Skin epidermis (tissue), 12 donors: ENCODE measurements at regions not wholly inside any gene's neighbourhood (a gene's known extent, or its start where the extent isn't known, plus 50 kb on each side); places are given as distances from the start of the nearest gene placed in this dataset.
"Not testable (repeated sequence)": the region's sequence is repeated elsewhere in the genome, so short reads cannot be mapped to it uniquely, and the experiment has no call there.

Source experiments
- H3K27ac ChIP-seq, 21 experiments: fragments of 200-600 bp; sonication (generic) in 11 of 21; one replicate each; pipeline ENCODE4 v1.5.0; 2020; ENCODE audit warnings: mild to moderate bottlenecking in 3 of 21, inconsistent platforms in 2 of 21, moderate library complexity in 2 of 21
- H3K4me3 ChIP-seq, 7 experiments: fragments of 200-600 bp; sonication (generic) in 2 of 7; one replicate each; pipeline ENCODE4 v1.5.0; 2020; ENCODE audit warnings: inconsistent platforms in 2 of 7, mild to moderate bottlenecking in 2 of 7, moderate library complexity in 1 of 7

- Histone ChIP-seq H3K4me3 (no peak overlapping the region), H3K27ac (no peak overlapping the region)
These were observed 134.0 kb downstream of the YIPF5 start for GRCh38 chr5:144036476-144036875.

- no peak overlapping the region for H3K4me3 ChIP-seq
- H3K27ac ChIP-seq = no peak overlapping the region
These were observed 129.7 kb downstream of the YIPF5 start for GRCh38 chr5:144040615-144041305.

GRCh38 chr5:144042156-144042555, 128.3 kb downstream of the YIPF5 start:
- H3K4me3 ChIP-seq = no peak overlapping the region
- no peak overlapping the region for H3K27ac ChIP-seq

- H3K4me3 ChIP-seq = no peak overlapping the region
These were observed 122.1 kb downstream of the YIPF5 start for GRCh38 chr5:144048259-144048856.

GRCh38 chr5:144055391-144055790, 115.1 kb downstream of the YIPF5 start:
- H3K27ac ChIP-seq, H3K4me3 ChIP-seq: not testable (repeated sequence)

More at GRCh38 chr5:144048259-144048856, 122.1 kb downstream of the YIPF5 start:
- no peak overlapping the region for H3K27ac ChIP-seq

- not testable (repeated sequence) for H3K27ac ChIP-seq, H3K4me3 ChIP-seq
These were observed 110.4 kb downstream of the YIPF5 start for GRCh38 chr5:144060091-144060490.

- Histone ChIP-seq H3K27ac (no peak overlapping the region), H3K4me3 (no peak overlapping the region)
These were observed 109.9 kb downstream of the YIPF5 start for GRCh38 chr5:144060598-144060997.

GRCh38 chr5:144065786-144066185, 104.7 kb downstream of the YIPF5 start:
- Histone ChIP-seq H3K27ac (no peak overlapping the region), H3K4me3 (no peak overlapping the region)

- no peak overlapping the region for H3K4me3 ChIP-seq
- no peak overlapping the region for H3K27ac ChIP-seq
These were observed 97.9 kb downstream of the YIPF5 start for GRCh38 chr5:144072518-144072927.

- H3K27ac ChIP-seq = no peak overlapping the region
- no peak overlapping the region for H3K4me3 ChIP-seq
These were observed 93.9 kb downstream of the YIPF5 start for GRCh38 chr5:144076521-144077083.

- Histone ChIP-seq H3K27ac (no peak overlapping the region), H3K4me3 (no peak overlapping the region)
These were observed 87.3 kb downstream of the YIPF5 start for GRCh38 chr5:144083185-144083584.

GRCh38 chr5:144084971-144085370, 85.5 kb downstream of the YIPF5 start:
- H3K27ac ChIP-seq = no peak overlapping the region
- no peak overlapping the region for H3K4me3 ChIP-seq

- H3K27ac ChIP-seq = no peak overlapping the region
- no peak overlapping the region for H3K4me3 ChIP-seq
These were observed 85.1 kb downstream of the YIPF5 start for GRCh38 chr5:144085381-144085780.

GRCh38 chr5:144086295-144086694, 84.2 kb downstream of the YIPF5 start:
- Histone ChIP-seq H3K4me3 (no peak overlapping the region), H3K27ac (no peak overlapping the region)

- no peak overlapping the region for H3K27ac ChIP-seq
- H3K4me3 ChIP-seq = no peak overlapping the region
These were observed 82.9 kb downstream of the YIPF5 start for GRCh38 chr5:144087576-144087975.

GRCh38 chr5:144088206-144089064, 82.0 kb downstream of the YIPF5 start:
- Histone ChIP-seq H3K27ac (no peak overlapping the region), H3K4me3 (no peak overlapping the region)

- Histone ChIP-seq H3K4me3 (no peak overlapping the region), H3K27ac (no peak overlapping the region)
These were observed 80.9 kb downstream of the YIPF5 start for GRCh38 chr5:144089401-144090021.

GRCh38 chr5:144092508-144092907, 78.0 kb downstream of the YIPF5 start:
- no peak overlapping the region for H3K27ac ChIP-seq
- H3K4me3 ChIP-seq = no peak overlapping the region

- no peak overlapping the region for H3K4me3 ChIP-seq
- no peak overlapping the region for H3K27ac ChIP-seq
These were observed 77.1 kb downstream of the YIPF5 start for GRCh38 chr5:144093400-144093799.

GRCh38 chr5:144093868-144094267, 76.6 kb downstream of the YIPF5 start:
- H3K4me3 ChIP-seq = no peak overlapping the region
- H3K27ac ChIP-seq = no peak overlapping the region
